Spleen (tissue), 11 donors: ENCODE measurements at regions not wholly inside any gene's neighbourhood (a gene's known extent, or its start where the extent isn't known, plus 50 kb on each side); places are given as distances from the start of the nearest gene placed in this dataset.

Source experiments
- DNase-seq: peaks from one replicate; pipeline ENCODE4 v3.0.0-alpha.2; 2020
- H3K27ac ChIP-seq, 8 donors: fragments of 200-600 bp; sonication (generic) in 7 of 8; 1 replicate in 4 of 8; 2 replicates in 4 of 8; pipeline versions ENCODE4 v1.5.0 to v1.8.0; 2016 to 2021; ENCODE audit warnings: inconsistent platforms in 4 of 8, mild to moderate bottlenecking in 4 of 8, moderate library complexity in 1 of 8
- H3K27me3 ChIP-seq, 7 donors: fragments of 200-600 bp; sonication (generic) in 6 of 7; replicated peaks in 1 of 7; 1 replicate in 4 of 7; 2 replicates in 3 of 7; pipeline versions ENCODE4 v1.5.0 to v1.8.0; 2016 to 2021; ENCODE audit warnings: inconsistent platforms in 3 of 7, mild to moderate bottlenecking in 1 of 7
- H3K36me3 ChIP-seq, 6 donors: fragments of 200-600 bp; sonication (generic) in 5 of 6; 1 replicate in 4 of 6; 2 replicates in 2 of 6; pipeline versions ENCODE4 v1.5.0 to v1.8.0; 2016 to 2021; ENCODE audit warnings: inconsistent platforms in 2 of 6
- H3K4me1 ChIP-seq, 6 donors: fragments of 200-600 bp; sonication (generic) in 5 of 6; 1 replicate in 3 of 6; 2 replicates in 3 of 6; pipeline versions ENCODE4 v1.5.0 to v1.8.0; 2016 to 2021; ENCODE audit warnings: inconsistent platforms in 3 of 6
- H3K4me3 ChIP-seq, 8 donors: fragments of 200-600 bp; sonication (generic) in 7 of 8; 1 replicate in 4 of 8; 2 replicates in 4 of 8; pipeline versions ENCODE4 v1.5.0 to v1.8.0; 2016 to 2021; ENCODE audit warnings: inconsistent platforms in 4 of 8, mild to moderate bottlenecking in 4 of 8, moderate library complexity in 2 of 8
- H3K9me3 ChIP-seq, 8 donors: fragments of 200-600 bp; sonication (generic) in 7 of 8; 1 replicate in 4 of 8; 2 replicates in 4 of 8; pipeline versions ENCODE4 v1.5.0 to v1.8.0; 2016 to 2021; ENCODE audit warnings: inconsistent platforms in 4 of 8
- POLR2A ChIP-seq, 3 donors: fragments of 450-650 bp; IDR thresholded peaks; one replicate each; pipeline ENCODE4 v1.5.1; 2017; ENCODE audit warnings: antibody characterized with exemption in 3 of 3, mild to moderate bottlenecking in 1 of 3
- POLR2AphosphoS5 ChIP-seq, 3 donors: sonication (generic); formaldehyde crosslinking; IDR thresholded peaks; one replicate each; pipeline ENCODE4 v1.5.1; 2017; ENCODE audit warnings: antibody characterized with exemption in 3 of 3
- WGBS, 5 donors: extraction: QIAGEN DNeasy Blood & Tissue Kit in 3 of 5; methylation state at CpG; one replicate each; pipeline versions ENCODE4 v1.1.5 to v1.1.7; 2013 to 2018; 5-methylcytosine and 5-hydroxymethylcytosine counted together
- intact Hi-C: fragments of 100-400 bp; cut with DNase I; formaldehyde crosslinking; loops from one replicate; pipeline ENCODE4 v1.15.0; 2023; ENCODE audit warnings: low total_unique reads
- TF ChIP-seq, protein P1 (sequence below), 11 experiments: fragments of 200-600 bp in 7 of 11; fragments of 450-650 bp in 4 of 11; sonication (generic) in 4 of 11; IDR thresholded peaks in 8 of 11; conservative IDR thresholded peaks in 3 of 11; 1 replicate in 7 of 11; 2 replicates in 4 of 11; pipeline versions ENCODE4 v1.4.0 to v1.8.0; 2016 to 2021; ENCODE audit warnings: antibody characterized with exemption in 11 of 11, inconsistent platforms in 4 of 11, mild to moderate bottlenecking in 1 of 11
- donor health status: healthy with polysubstance abuse.
- donor health status: DM: no; HTN: no; CAD: no; lungs with moderate emphysema.
- donor health status: DM: no; HTN: no; CAD: no.
- donor health status: Bipolar disorder and iron deficiency.
- donor health status: healthy.
- donor health status: DM: no; HTN: no; CAD: no.
- donor health status: DM: yes; HTN: yes; CAD: no.

DNA sequence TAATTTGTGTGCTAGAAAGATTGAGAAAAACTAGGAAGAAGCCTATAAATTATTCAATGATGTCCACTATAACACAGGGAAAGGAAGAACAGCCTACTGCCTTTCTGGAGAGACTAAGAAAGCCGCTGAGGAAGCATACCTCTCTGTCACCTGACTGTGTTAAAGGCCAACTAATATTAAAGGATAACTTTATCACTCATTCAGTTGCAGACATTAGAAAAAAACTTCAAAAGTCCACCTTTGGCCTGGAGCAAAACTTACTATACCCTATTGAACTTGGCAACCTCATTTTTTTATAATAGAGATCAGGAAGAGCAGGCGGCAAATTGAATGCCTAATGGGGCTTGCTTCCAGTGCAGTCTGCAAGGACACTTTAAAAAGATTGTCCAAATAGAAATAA is 309.5 kb upstream of the HSFY2 start:
- TF ChIP-seq POLR2A (IDR thresholded peaks at IDR 0.05) (no peak), POLR2AphosphoS5 (IDR thresholded peaks at IDR 0.05) (no peak)
- TF ChIP-seq, protein P1, sequence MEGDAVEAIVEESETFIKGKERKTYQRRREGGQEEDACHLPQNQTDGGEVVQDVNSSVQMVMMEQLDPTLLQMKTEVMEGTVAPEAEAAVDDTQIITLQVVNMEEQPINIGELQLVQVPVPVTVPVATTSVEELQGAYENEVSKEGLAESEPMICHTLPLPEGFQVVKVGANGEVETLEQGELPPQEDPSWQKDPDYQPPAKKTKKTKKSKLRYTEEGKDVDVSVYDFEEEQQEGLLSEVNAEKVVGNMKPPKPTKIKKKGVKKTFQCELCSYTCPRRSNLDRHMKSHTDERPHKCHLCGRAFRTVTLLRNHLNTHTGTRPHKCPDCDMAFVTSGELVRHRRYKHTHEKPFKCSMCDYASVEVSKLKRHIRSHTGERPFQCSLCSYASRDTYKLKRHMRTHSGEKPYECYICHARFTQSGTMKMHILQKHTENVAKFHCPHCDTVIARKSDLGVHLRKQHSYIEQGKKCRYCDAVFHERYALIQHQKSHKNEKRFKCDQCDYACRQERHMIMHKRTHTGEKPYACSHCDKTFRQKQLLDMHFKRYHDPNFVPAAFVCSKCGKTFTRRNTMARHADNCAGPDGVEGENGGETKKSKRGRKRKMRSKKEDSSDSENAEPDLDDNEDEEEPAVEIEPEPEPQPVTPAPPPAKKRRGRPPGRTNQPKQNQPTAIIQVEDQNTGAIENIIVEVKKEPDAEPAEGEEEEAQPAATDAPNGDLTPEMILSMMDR (IDR thresholded peaks at IDR 0.05 in 8 of 11, conservative IDR thresholded peaks at IDR 0.05 in 3 of 11): no peak
- no peak overlapping the region for H3K4me3 ChIP-seq
- H3K27ac ChIP-seq: no peak overlapping the region
- no peaks in the 10 kb centered on the region for H3K4me1 ChIP-seq
- H3K36me3 ChIP-seq: no peaks in the 10 kb centered on the region
- no peaks in the 10 kb centered on the region for H3K9me3 ChIP-seq
- WGBS, 5 donors: 94 to 100% (median 97%) methylated on average over 2 of the region's 2 CpGs; no CpG with 5 or more reads in 2 of the 5 donors
- no peaks in the 10 kb centered on the region for H3K27me3 ChIP-seq
- intact Hi-C loops: no loop called here
- no peak for DNase-seq

DNA sequence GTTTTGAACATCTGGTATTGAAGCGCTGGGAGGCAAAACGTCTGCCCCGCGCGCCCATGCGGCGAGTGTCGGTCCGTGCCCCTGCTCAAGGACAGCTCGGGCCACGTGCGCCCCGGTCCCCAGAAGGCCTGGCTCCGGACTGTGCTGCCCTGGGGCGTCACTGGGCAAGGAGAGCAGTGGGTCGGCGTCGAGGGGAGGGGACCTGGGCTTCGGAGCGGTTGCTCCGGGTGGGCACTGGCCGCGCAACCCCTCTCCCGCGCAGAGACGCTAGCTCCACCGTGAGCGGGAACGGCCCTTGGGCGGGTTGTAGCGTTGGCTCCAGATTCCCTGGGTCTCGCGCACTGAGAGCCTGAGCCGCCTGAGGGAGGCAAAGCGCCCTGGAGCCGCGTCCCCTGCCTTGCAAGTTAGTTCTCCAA is 304.2 kb upstream of the HSFY2 start:
- no peak for DNase-seq
- H3K27me3 ChIP-seq: peaks cover 0 to 10% (median 0%) of the 10 kb centered on the region in 7 donors
- no peaks in the 10 kb centered on the region for H3K9me3 ChIP-seq
- TF ChIP-seq POLR2AphosphoS5 (IDR thresholded peaks at IDR 0.05) (no peak), POLR2A (IDR thresholded peaks at IDR 0.05) (no peak)
- TF ChIP-seq, protein P1 (IDR thresholded peaks at IDR 0.05 in 8 of 11, conservative IDR thresholded peaks at IDR 0.05 in 3 of 11): no peak
- peak overlapping the region in 3 of 8 donors; percentile 72 to 82 (median 82) for H3K27ac ChIP-seq
- 0 to 12% (median 3%) methylated on average over 5 to 37 of the region's 37 CpGs; no CpG with 5 or more reads in 2 of the 5 donors for whole genome bisulfite sequencing, 5 donors
- no peaks in the 10 kb centered on the region for H3K36me3 ChIP-seq
- H3K4me3 ChIP-seq: peak overlapping the region in 3 of 8 donors; percentile 42 to 53 (median 50)
- H3K4me1 ChIP-seq: peaks cover 0 to 9% (median 0%) of the 10 kb centered on the region in 6 donors
- intact Hi-C loops: no loop called here

DNA sequence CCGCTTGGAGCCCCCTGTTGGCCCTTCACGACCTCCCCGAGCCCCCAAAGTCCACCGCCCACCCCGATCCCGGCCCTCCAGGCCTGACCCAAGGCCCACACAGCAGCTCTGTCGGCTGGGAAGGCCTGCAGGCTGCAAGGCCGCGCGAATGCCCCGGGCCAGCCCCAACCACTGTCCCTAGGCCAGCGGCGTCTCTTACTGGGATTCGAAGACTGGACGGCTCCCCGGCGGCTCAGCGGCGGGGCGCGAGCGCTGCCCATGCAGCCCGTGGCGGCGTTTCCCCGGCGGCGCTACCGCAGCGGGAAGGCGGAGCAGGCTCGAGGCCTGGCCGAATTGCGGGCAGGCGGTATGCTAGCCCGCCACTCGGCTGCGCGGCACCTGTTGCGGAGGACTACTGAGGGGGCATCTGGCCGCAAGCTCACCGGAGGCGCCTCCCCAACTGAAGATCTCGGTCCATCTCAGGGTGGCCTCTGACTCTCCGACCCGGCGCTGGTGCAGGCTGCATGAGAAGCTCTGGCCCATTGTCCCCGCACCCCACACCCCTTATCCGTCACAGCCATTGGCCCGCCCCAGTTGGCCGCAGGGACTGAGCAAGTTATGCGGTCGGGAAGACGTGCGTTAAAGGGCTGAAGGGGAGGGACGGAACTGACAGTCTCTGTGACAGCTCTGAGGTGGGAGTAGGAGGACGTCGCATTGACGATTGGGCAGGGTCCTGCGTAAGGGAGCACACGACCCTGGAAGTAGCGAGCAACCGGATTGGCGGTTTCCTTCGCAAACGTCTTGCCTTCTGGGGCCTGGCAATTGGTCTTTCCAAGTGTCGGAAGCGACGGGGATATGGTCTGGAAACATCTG is 303.5 kb upstream of the HSFY2 start:
- H3K9me3 ChIP-seq: no peaks in the 10 kb centered on the region
- peaks cover 0 to 9% (median 0%) of the 10 kb centered on the region in 6 donors for H3K4me1 ChIP-seq
- 0 to 2% (median 2%) methylated on average over 14 to 69 of the region's 69 CpGs; no CpG with 5 or more reads in 2 of the 5 donors for WGBS, 5 donors
- TF ChIP-seq, protein P1 (IDR thresholded peaks at IDR 0.05 in 8 of 11, conservative IDR thresholded peaks at IDR 0.05 in 3 of 11): no peak
- TF ChIP-seq POLR2AphosphoS5 (IDR thresholded peaks at IDR 0.05): peak in 1 of 3 donors; percentile 70
- no peak for DNase-seq
- peak overlapping the region in 3 of 8 donors; percentile 42 to 53 (median 50) for H3K4me3 ChIP-seq
- no peaks in the 10 kb centered on the region for H3K36me3 ChIP-seq
- peaks cover 0 to 10% (median 0%) of the 10 kb centered on the region in 7 donors for H3K27me3 ChIP-seq
- intact Hi-C loops: no loop called here
- peak overlapping the region in 3 of 8 donors; percentile 72 to 82 (median 82) for H3K27ac ChIP-seq
